Endodermal cell (in vitro differentiated cells): ENCODE measurements at regions not wholly inside any gene's neighbourhood (a gene's known extent, or its start where the extent isn't known, plus 50 kb on each side); places are given as distances from the start of the nearest gene placed in this dataset.

ENCODE experiments used
- DNase-seq: peaks from one replicate; pipeline ENCODE4 v3.0.0-alpha.2; 2017
- H3K27ac ChIP-seq: 2 replicates; pipeline ENCODE4 v1.5.1; 2013; ENCODE audit warnings: mild to moderate bottlenecking, low read depth, low read length, moderate library complexity
- H3K27me3 ChIP-seq: 2 replicates; pipeline ENCODE4 v1.6.1; 2013; ENCODE audit warnings: mild to moderate bottlenecking, low read length, moderate library complexity; ENCODE audit not compliant: insufficient read depth, control insufficient read depth, poor library complexity, severe bottlenecking
- H3K36me3 ChIP-seq: 2 replicates; pipeline ENCODE4 v1.7.0; 2013; ENCODE audit warnings: mild to moderate bottlenecking, low read length, moderate library complexity; ENCODE audit not compliant: control insufficient read depth, insufficient read depth
- H3K4me1 ChIP-seq: one replicate; pipeline ENCODE4 v1.7.0; 2013; ENCODE audit warnings: low read length; ENCODE audit not compliant: control insufficient read depth, insufficient read depth
- H3K4me3 ChIP-seq: 2 replicates; pipeline ENCODE4 v1.5.1; 2013; ENCODE audit warnings: mild to moderate bottlenecking, low read length, moderate library complexity
- H3K9ac ChIP-seq: 2 replicates; pipeline ENCODE4 v1.6.1; 2013; ENCODE audit warnings: mild to moderate bottlenecking, low read length, moderate library complexity; ENCODE audit not compliant: poor library complexity, severe bottlenecking; ENCODE audit errors: extremely low read depth
- H3K9me3 ChIP-seq: 2 replicates; pipeline ENCODE4 v1.6.1; 2013; ENCODE audit warnings: mild to moderate bottlenecking, low read length, moderate library complexity; ENCODE audit not compliant: control insufficient read depth
- H3K27ac Mint-ChIP-seq: 2 replicates; pipeline ENCODE4 v1.8.0; 2020; ENCODE audit warnings: mixed read lengths
- H3K27me3 Mint-ChIP-seq: 2 replicates; pipeline ENCODE4 v1.8.0; 2021; ENCODE audit warnings: mild to moderate bottlenecking, mixed read lengths; ENCODE audit not compliant: insufficient read depth
- H3K36me3 Mint-ChIP-seq: 2 replicates; pipeline ENCODE4 v1.8.0; 2020; ENCODE audit warnings: low read depth, mixed read lengths
- H3K4me1 Mint-ChIP-seq: 2 replicates; pipeline ENCODE4 v1.8.0; 2020; ENCODE audit warnings: mixed read lengths
- H3K4me3 Mint-ChIP-seq: 2 replicates; pipeline ENCODE4 v1.8.0; 2020; ENCODE audit warnings: mild to moderate bottlenecking, moderate library complexity, mixed read lengths
- H3K9me3 Mint-ChIP-seq: 2 replicates; pipeline ENCODE4 v1.8.0; 2020; ENCODE audit warnings: mild to moderate bottlenecking, mixed read lengths
- WGBS, 2 experiments: methylation state at CpG; one replicate each; pipeline versions ENCODE4 v1.1.5 to v1.1.7; 2013; ENCODE audit warnings: missing lambda C conversion rate in 2 of 2, mixed read lengths in 1 of 2; ENCODE audit not compliant: insufficient coverage in 1 of 2, insufficient read length in 1 of 2; 5-methylcytosine and 5-hydroxymethylcytosine counted together
- TF ChIP-seq, protein P1 (sequence below): fragments of 200-600 bp; sonication (generic); conservative IDR thresholded peaks from 2 replicates; pipeline ENCODE4 v1.5.0; 2021; ENCODE audit warnings: antibody characterized with exemption, mild to moderate bottlenecking

DNA sequence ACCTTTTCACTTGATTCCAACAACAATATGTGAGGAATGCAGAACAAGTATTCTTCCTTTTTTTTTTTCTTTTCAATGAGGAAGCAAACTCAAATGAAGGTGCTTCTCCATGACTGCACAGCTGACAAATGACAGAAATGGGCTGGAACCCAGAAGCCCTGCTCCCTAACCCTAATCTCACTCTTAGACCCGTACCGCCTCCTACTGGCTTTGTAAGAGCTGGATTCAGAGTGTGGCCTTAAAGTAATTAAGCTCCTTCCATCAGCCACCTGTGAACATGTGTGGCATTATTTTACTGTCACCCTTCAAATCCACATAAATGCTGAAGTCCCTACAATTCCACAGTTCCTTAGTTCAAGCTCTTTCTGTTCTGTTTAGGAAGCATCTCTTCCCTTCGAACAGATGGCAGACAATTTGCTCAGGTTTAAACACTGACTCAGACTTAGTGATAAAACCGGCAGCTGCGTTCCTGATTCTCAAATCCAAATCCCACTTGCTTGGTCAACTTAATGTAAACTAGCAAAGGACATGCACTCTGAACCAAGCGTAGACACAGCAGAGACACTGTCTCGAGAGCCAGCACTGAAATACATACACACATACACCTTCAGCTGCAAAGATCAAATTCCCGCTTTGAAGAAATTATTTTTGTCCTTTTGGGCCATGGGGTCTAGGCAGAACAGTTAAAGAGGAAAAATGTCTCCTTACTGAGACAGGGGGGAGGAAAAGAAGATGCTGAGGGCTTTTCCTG lies 316.7 kb upstream of the TLE4 start:
- H3K36me3 ChIP-seq = no peaks in the 10 kb centered on the region
- TF ChIP-seq, protein P1, sequence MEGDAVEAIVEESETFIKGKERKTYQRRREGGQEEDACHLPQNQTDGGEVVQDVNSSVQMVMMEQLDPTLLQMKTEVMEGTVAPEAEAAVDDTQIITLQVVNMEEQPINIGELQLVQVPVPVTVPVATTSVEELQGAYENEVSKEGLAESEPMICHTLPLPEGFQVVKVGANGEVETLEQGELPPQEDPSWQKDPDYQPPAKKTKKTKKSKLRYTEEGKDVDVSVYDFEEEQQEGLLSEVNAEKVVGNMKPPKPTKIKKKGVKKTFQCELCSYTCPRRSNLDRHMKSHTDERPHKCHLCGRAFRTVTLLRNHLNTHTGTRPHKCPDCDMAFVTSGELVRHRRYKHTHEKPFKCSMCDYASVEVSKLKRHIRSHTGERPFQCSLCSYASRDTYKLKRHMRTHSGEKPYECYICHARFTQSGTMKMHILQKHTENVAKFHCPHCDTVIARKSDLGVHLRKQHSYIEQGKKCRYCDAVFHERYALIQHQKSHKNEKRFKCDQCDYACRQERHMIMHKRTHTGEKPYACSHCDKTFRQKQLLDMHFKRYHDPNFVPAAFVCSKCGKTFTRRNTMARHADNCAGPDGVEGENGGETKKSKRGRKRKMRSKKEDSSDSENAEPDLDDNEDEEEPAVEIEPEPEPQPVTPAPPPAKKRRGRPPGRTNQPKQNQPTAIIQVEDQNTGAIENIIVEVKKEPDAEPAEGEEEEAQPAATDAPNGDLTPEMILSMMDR = peak; percentile 75
- DNase-seq = peak; percentile 72
- peaks cover 2% of the 10 kb centered on the region for H3K27me3 Mint-ChIP-seq
- H3K4me3 Mint-ChIP-seq = no peak overlapping the region
- peaks cover 9% of the 10 kb centered on the region for H3K4me1 Mint-ChIP-seq
- no peak overlapping the region for H3K9ac ChIP-seq
- H3K4me3 ChIP-seq = no peak overlapping the region
- H3K9me3 ChIP-seq = peaks cover 14% of the 10 kb centered on the region
- WGBS, 2 experiments = 92 to 94% methylated on average over 3 to 8 of the region's 8 CpGs
- no peak overlapping the region for H3K27ac Mint-ChIP-seq
- H3K27ac ChIP-seq = peak overlapping the region; percentile 96
- no peaks in the 10 kb centered on the region for H3K36me3 Mint-ChIP-seq
- peaks cover 6% of the 10 kb centered on the region for H3K4me1 ChIP-seq
- no peaks in the 10 kb centered on the region for H3K9me3 Mint-ChIP-seq
- H3K27me3 ChIP-seq = peaks cover 7% of the 10 kb centered on the region

DNA sequence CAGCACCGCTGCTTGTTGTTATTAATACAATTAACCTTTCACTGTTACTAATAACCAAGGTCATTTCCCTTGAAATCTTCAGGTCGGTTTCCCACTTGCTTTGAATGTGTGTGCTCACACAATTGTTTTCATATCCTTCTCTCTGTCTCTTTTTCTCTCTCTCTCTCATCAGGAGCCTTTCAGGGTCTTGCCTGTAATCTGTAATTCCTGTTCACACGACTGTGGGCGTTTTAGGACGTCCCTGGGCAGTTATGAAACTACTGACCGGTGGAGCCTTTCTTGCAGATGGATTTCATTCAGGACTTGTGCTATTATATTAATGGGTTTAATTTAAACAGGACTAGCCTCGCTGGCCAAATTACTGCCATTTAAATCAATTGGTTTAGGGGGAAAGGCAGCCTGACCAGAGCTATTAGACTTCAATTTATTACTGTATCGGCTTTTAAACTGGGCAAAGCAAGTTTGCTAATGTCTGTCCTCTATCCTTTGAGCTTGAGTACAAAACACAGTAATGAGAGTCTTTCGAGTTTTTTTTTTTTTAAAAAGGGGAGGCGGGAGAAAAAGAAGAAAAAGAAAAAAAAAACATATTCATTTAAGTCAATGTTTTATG lies 316.0 kb upstream of the TLE4 start:
- Histone ChIP-seq H3K4me3 (no peak overlapping the region), H3K27ac (peak overlapping the region; percentile 96), H3K9me3 (peaks cover 14% of the 10 kb centered on the region), H3K4me1 (peaks cover 11% of the 10 kb centered on the region), H3K27me3 (peaks cover 7% of the 10 kb centered on the region), H3K9ac (no peak overlapping the region), H3K36me3 (no peaks in the 10 kb centered on the region)
- H3K27me3 Mint-ChIP-seq = peaks cover 5% of the 10 kb centered on the region
- no peaks in the 10 kb centered on the region for H3K36me3 Mint-ChIP-seq
- DNase-seq = no peak
- H3K4me1 Mint-ChIP-seq = peaks cover 16% of the 10 kb centered on the region
- WGBS, 2 experiments = 87 to 91% methylated on average over 6 to 9 of the region's 10 CpGs
- H3K27ac Mint-ChIP-seq = no peak overlapping the region
- TF ChIP-seq, protein P1 = no peak
- no peaks in the 10 kb centered on the region for H3K9me3 Mint-ChIP-seq
- no peak overlapping the region for H3K4me3 Mint-ChIP-seq

DNA sequence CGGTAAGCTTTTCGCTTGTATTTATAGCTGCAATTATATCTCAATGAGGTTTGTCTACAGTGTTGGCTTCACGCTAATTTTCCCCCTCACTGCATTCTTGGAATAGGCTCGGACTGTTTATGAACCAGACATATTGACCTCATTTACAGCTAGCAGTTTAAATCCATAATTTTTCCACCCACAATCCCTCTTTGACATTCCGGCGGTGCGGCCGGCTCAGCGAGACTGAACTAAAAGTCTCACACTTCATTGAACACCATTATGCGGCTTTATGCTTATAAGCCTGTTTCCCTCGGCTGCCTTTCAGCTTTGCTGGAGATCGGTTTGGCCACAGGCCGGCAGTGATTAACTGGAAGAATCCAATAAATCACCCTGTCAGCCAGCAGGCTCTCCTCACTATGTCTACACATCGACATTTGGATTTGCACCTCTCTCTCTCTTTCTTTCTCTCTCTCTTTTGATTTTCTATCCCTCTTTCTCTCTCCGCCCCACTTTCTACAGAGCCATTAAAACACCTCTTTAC lies 315.0 kb upstream of the TLE4 start:
- TF ChIP-seq, protein P1 = no peak
- H3K9me3 Mint-ChIP-seq = no peaks in the 10 kb centered on the region
- H3K4me1 Mint-ChIP-seq = peaks cover 25% of the 10 kb centered on the region
- peaks cover 5% of the 10 kb centered on the region for H3K27me3 Mint-ChIP-seq
- H3K9ac ChIP-seq = no peak overlapping the region
- peaks cover 7% of the 10 kb centered on the region for H3K27me3 ChIP-seq
- peaks cover 11% of the 10 kb centered on the region for H3K4me1 ChIP-seq
- no peak overlapping the region for H3K4me3 ChIP-seq
- DNase-seq = no peak
- H3K36me3 Mint-ChIP-seq = no peaks in the 10 kb centered on the region
- peak overlapping the region; percentile 96 for H3K27ac ChIP-seq
- H3K36me3 ChIP-seq = no peaks in the 10 kb centered on the region
- H3K27ac Mint-ChIP-seq = no peak overlapping the region
- H3K9me3 ChIP-seq = peaks cover 14% of the 10 kb centered on the region
- no peak overlapping the region for H3K4me3 Mint-ChIP-seq
- WGBS, 2 experiments = 60 to 84% methylated on average over 10 to 15 of the region's 15 CpGs
